LNCAP (cell line): ENCODE measurements at regions not wholly inside any gene's neighbourhood (a gene's known extent, or its start where the extent isn't known, plus 50 kb on each side); places are given as distances from the start of the nearest gene placed in this dataset.

Experiments used
- CTCF ChIP-seq: fragments of 450-650 bp; IDR thresholded peaks from 2 replicates; pipeline ENCODE4 v1.5.1; 2017; ENCODE audit warnings: mild to moderate bottlenecking

GRCh38 chr11:134562941-134563471 is 151.0 kb upstream of the B3GAT1 start:
- TF ChIP-seq CTCF = no peak

- TF ChIP-seq CTCF = no peak
Observed at GRCh38 chr11:134562196-134562595, 150.2 kb upstream of the B3GAT1 start.

GRCh38 chr11:134561331-134561720 is 149.3 kb upstream of the B3GAT1 start:
- no peak for TF ChIP-seq CTCF

GRCh38 chr11:134560566-134561330 is 148.7 kb upstream of the B3GAT1 start:
- no peak for TF ChIP-seq CTCF

GRCh38 chr11:134560066-134560465 is 148.0 kb upstream of the B3GAT1 start:
- no peak for TF ChIP-seq CTCF

- TF ChIP-seq CTCF = no peak
Observed at GRCh38 chr11:134559602-134559962, 147.5 kb upstream of the B3GAT1 start.

- TF ChIP-seq CTCF = no peak
Observed at GRCh38 chr11:134558916-134559601, 147.0 kb upstream of the B3GAT1 start.
